PC-9 (cell line): ENCODE measurements at regions not wholly inside any gene's neighbourhood (a gene's known extent, or its start where the extent isn't known, plus 50 kb on each side); places are given as distances from the start of the nearest gene placed in this dataset.

Experiments
- BruUV-seq: library from RNA; stranded (reverse); fragments of 400-500 nt; replicated peaks from 2 replicates; lab custom pipeline; 2021; lab: Mats Ljungman, UMichigan
- CTCF ChIA-PET: fragments of 300-600 bp; sonication (Branson Sonifier 250); formaldehyde crosslinking; loops from one replicate; lab custom pipeline; 2022; ENCODE audit warnings: antibody characterized with exemption; lab: Charles Lee
- POLR2A ChIA-PET: fragments of 300-600 bp; sonication (Branson Sonifier 250); formaldehyde crosslinking; loops from one replicate; lab custom pipeline; 2022; ENCODE audit warnings: antibody characterized with exemption; ENCODE audit not compliant: unreplicated experiment; lab: Charles Lee
- DNase-seq, 2 experiments: peaks; one replicate each; pipeline versions ENCODE4 v3.0.0 to v3.0.0-alpha.2; 2015 to 2022; ENCODE audit warnings: mixed read lengths in 1 of 2
- H2AFZ ChIP-seq: fragments of 200-600 bp; sonication (generic); 2 replicates; pipeline ENCODE4 v1.8.1; 2017; ENCODE audit warnings: antibody characterized with exemption
- H3F3A ChIP-seq: fragments of 200-600 bp; sonication (generic); 2 replicates; pipeline ENCODE4 v1.8.1; 2017; ENCODE audit warnings: antibody characterized with exemption, mild to moderate bottlenecking, low read depth; ENCODE audit not compliant: insufficient read depth
- H3K27ac ChIP-seq: fragments of 200-600 bp; sonication (generic); 2 replicates; pipeline ENCODE4 v1.6.1; 2016; ENCODE audit warnings: mixed run types
- H3K27me3 ChIP-seq: fragments of 200-600 bp; sonication (generic); 2 replicates; pipeline ENCODE4 v1.6.1; 2016; ENCODE audit warnings: low read depth, mixed run types; ENCODE audit not compliant: insufficient read depth
- H3K36me3 ChIP-seq: fragments of 200-600 bp; sonication (generic); 2 replicates; pipeline ENCODE4 v1.6.1; 2016; ENCODE audit warnings: low read depth, mixed run types
- H3K4me1 ChIP-seq: fragments of 200-600 bp; sonication (generic); replicated peaks from 2 replicates; pipeline ENCODE4 v1.6.1; 2016; ENCODE audit warnings: mixed run types; ENCODE audit not compliant: insufficient read depth
- H3K4me2 ChIP-seq: fragments of 200-600 bp; sonication (generic); 2 replicates; pipeline ENCODE4 v1.6.1; 2017; ENCODE audit warnings: mixed run types
- H3K4me3 ChIP-seq: fragments of 200-600 bp; sonication (generic); 2 replicates; pipeline ENCODE4 v1.6.1; 2016; ENCODE audit warnings: mixed run types
- H3K79me2 ChIP-seq: fragments of 200-600 bp; sonication (generic); 2 replicates; pipeline ENCODE4 v1.6.1; 2017; ENCODE audit warnings: low read depth, mixed run types
- H3K9me2 ChIP-seq: fragments of 200-600 bp; sonication (generic); 2 replicates; pipeline ENCODE4 v1.8.1; 2017; ENCODE audit warnings: mild to moderate bottlenecking; ENCODE audit not compliant: insufficient read depth
- H3K9me3 ChIP-seq: fragments of 200-600 bp; sonication (generic); 2 replicates; pipeline ENCODE4 v1.8.1; 2016; ENCODE audit warnings: low read depth; ENCODE audit not compliant: insufficient read depth
- H4K20me1 ChIP-seq: fragments of 200-600 bp; sonication (generic); 2 replicates; pipeline ENCODE4 v1.8.1; 2017; ENCODE audit not compliant: insufficient read depth
- CTCF ChIP-seq: fragments of 200-600 bp; sonication (generic); conservative IDR thresholded peaks from 2 replicates; pipeline ENCODE4 v1.6.1; 2017; ENCODE audit warnings: mixed run types, antibody characterized with exemption, mild to moderate bottlenecking, moderate library complexity
- EZH2 ChIP-seq: fragments of 200-600 bp; sonication (generic); IDR thresholded peaks from 2 replicates; pipeline ENCODE4 v1.8.0; 2017; ENCODE audit warnings: antibody characterized with exemption, low read depth
- intact Hi-C: fragments of 100-400 bp; cut with micrococcal nuclease; formaldehyde crosslinking; loops from one replicate; pipeline ENCODE4 v1.10.0; 2022; ENCODE audit not compliant: unreplicated experiment

GRCh38 chr2:7620255-7620654 lies 703.0 kb downstream of the RNF144A start:
- no peaks in the 10 kb centered on the region for H3F3A ChIP-seq
- H3K9me3 ChIP-seq = no peaks in the 10 kb centered on the region
- no peaks in the 10 kb centered on the region for H3K36me3 ChIP-seq
- BruUV-seq = no TSS peak
- H3K27me3 ChIP-seq = no peaks in the 10 kb centered on the region
- no peak for DNase-seq
- H3K9me2 ChIP-seq = no peaks in the 10 kb centered on the region
- ChIA-PET POLR2A (no interaction called here), CTCF (no interaction called here)
- no peak for TF ChIP-seq CTCF
- no peak for TF ChIP-seq EZH2
- no peak overlapping the region for H2AFZ ChIP-seq
- H3K4me3 ChIP-seq = no peak overlapping the region
- no peak overlapping the region for H3K27ac ChIP-seq
- H3K4me2 ChIP-seq = no peak overlapping the region
- H3K79me2 ChIP-seq = no peaks in the 10 kb centered on the region
- H3K4me1 ChIP-seq = no peaks in the 10 kb centered on the region
- intact Hi-C loops = no loop called here
- H4K20me1 ChIP-seq = no peaks in the 10 kb centered on the region; the same call in 1 of the 2 replicates

- Histone ChIP-seq H3K4me1 (no peaks in the 10 kb centered on the region), H3K4me3 (no peak overlapping the region), H3K4me2 (no peak overlapping the region), H3K27ac (no peak overlapping the region), H3K9me3 (no peaks in the 10 kb centered on the region), H3K36me3 (no peaks in the 10 kb centered on the region), H4K20me1 (no peaks in the 10 kb centered on the region; the same call in 1 of the 2 replicates), H3K27me3 (no peaks in the 10 kb centered on the region), H3K79me2 (no peaks in the 10 kb centered on the region), H3F3A (no peaks in the 10 kb centered on the region), H3K9me2 (no peaks in the 10 kb centered on the region), H2AFZ (no peak overlapping the region)
- no TSS peak for BruUV-seq
- TF ChIP-seq CTCF = no peak
- TF ChIP-seq EZH2 = no peak
- POLR2A ChIA-PET = no interaction called here
- CTCF ChIA-PET = no interaction called here
- no peak for DNase-seq
- intact Hi-C loops = no loop called here
Observed at GRCh38 chr2:7621018-7621814, 704.0 kb downstream of the RNF144A start.

GRCh38 chr2:7625392-7626138 lies 708.4 kb downstream of the RNF144A start:
- POLR2A ChIA-PET = no interaction called here
- Histone ChIP-seq H3K36me3 (no peaks in the 10 kb centered on the region), H3K4me3 (no peak overlapping the region), H4K20me1 (no peaks in the 10 kb centered on the region), H3K27ac (no peak overlapping the region), H3K9me2 (no peaks in the 10 kb centered on the region), H3K79me2 (no peaks in the 10 kb centered on the region), H2AFZ (no peak overlapping the region), H3K27me3 (no peaks in the 10 kb centered on the region), H3K4me1 (no peaks in the 10 kb centered on the region), H3K4me2 (no peak overlapping the region), H3F3A (no peaks in the 10 kb centered on the region), H3K9me3 (no peaks in the 10 kb centered on the region)
- CTCF ChIA-PET = no interaction called here
- intact Hi-C loops = no loop called here
- no TSS peak for BruUV-seq
- no peak for TF ChIP-seq EZH2
- TF ChIP-seq CTCF = no peak
- no peak for DNase-seq
